Testis (tissue), 2 donors: ENCODE measurements at regions not wholly inside any gene's neighbourhood (a gene's known extent, or its start where the extent isn't known, plus 50 kb on each side); places are given as distances from the start of the nearest gene placed in this dataset.

Experiments
- CTCF ChIP-seq, 3 experiments: fragments of 450-650 bp in 2 of 3; fragments of 200-600 bp in 1 of 3; sonication (generic) in 1 of 3; IDR thresholded peaks; one replicate each; pipeline ENCODE4 v1.5.1; 2016 to 2019; ENCODE audit warnings: antibody characterized with exemption in 3 of 3, mild to moderate bottlenecking in 2 of 3, moderate library complexity in 1 of 3
- POLR2A ChIP-seq: fragments of 450-650 bp; IDR thresholded peaks from one replicate; pipeline ENCODE4 v1.6.1; 2017; ENCODE audit warnings: antibody characterized with exemption, mild to moderate bottlenecking, moderate library complexity

DNA sequence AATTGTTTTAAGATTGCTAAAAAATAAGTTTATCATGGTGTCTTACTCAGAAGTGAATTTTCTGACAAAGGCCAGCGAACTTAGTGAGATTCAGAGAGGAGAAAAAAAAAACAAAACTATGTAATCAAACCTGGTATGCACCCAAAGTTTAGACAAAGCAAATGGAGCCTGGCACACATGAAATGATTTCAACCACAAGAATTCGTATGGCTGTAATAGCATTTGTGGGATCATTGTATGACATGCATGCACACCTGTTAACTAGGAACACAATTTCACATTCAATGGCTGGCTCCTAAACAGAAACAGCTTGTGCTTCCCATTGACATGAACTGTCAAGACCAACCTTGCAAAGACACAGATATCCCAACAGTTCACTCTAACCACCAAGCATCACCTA is 94.6 kb downstream of the ZIC4 start:
- TF ChIP-seq POLR2A (no peak), CTCF (IDR thresholded peaks at IDR 0.05) (no peak)
